ENCODE measurements at regions not wholly inside any gene's neighbourhood (a gene's known extent, or its start where the extent isn't known, plus 50 kb on each side); places are given as distances from the start of the nearest gene placed in this dataset.

DNA sequence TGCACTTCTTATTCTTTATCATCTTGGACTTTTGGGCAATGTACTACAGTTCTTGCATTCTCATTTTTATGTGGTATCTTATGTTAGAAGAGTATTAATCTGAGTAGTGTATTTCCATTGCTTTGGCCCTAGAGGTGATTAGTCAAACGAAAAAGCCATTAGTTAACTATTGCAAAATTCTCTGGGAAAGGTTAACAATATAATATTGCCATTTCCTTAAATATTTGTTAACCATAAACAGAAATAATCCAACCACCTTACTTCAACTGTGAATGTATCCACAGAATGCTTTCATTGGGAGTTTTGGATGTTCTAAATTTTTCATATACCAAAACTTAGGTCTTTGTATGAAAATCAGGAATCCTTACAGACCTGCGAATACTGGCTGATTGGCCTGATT lies 294.6 kb upstream of the UGT8 start:
- TF ChIP-seq, protein P1, sequence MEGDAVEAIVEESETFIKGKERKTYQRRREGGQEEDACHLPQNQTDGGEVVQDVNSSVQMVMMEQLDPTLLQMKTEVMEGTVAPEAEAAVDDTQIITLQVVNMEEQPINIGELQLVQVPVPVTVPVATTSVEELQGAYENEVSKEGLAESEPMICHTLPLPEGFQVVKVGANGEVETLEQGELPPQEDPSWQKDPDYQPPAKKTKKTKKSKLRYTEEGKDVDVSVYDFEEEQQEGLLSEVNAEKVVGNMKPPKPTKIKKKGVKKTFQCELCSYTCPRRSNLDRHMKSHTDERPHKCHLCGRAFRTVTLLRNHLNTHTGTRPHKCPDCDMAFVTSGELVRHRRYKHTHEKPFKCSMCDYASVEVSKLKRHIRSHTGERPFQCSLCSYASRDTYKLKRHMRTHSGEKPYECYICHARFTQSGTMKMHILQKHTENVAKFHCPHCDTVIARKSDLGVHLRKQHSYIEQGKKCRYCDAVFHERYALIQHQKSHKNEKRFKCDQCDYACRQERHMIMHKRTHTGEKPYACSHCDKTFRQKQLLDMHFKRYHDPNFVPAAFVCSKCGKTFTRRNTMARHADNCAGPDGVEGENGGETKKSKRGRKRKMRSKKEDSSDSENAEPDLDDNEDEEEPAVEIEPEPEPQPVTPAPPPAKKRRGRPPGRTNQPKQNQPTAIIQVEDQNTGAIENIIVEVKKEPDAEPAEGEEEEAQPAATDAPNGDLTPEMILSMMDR (IDR thresholded peaks at IDR 0.05 in 4 of 5, conservative IDR thresholded peaks at IDR 0.05 in 1 of 5): no peak
- TF ChIP-seq POLR2A (IDR thresholded peaks at IDR 0.05): no peak

All from gastrocnemius medialis (tissue), 4 donors.